ENCODE measurements at regions not wholly inside any gene's neighbourhood (a gene's known extent, or its start where the extent isn't known, plus 50 kb on each side); places are given as distances from the start of the nearest gene placed in this dataset.

GRCh38 chr1:37298769-37299168 is 175.6 kb upstream of the ZC3H12A start:
- H3K27me3 ChIP-seq (ENCODE audit: control insufficient read depth in 3 of 3, insufficient read depth in 3 of 3, low read length in 3 of 3), result peaks cover 28 to 71% (median 52%) of the 10 kb centered on the region in 3 donors
- no peaks in the 10 kb centered on the region for H3K36me3 ChIP-seq (ENCODE audit: control insufficient read depth in 3 of 3, insufficient read depth in 3 of 3, low read length in 3 of 3)
- H3K4me3 ChIP-seq (ENCODE audit: low read length in 3 of 3), result no peak overlapping the region
- no peak overlapping the region for H3K9ac ChIP-seq (ENCODE audit: low read depth in 1 of 3, low read length in 3 of 3)
- no peaks in the 10 kb centered on the region for H3K4me1 ChIP-seq (ENCODE audit: control insufficient read depth in 3 of 3, insufficient read depth in 3 of 3, low read length in 3 of 3)
- no peak overlapping the region for H3K27ac ChIP-seq (ENCODE audit: low read depth, low read length)
- no peaks in the 10 kb centered on the region for H3K9me3 ChIP-seq (ENCODE audit: control insufficient read depth in 3 of 3, low read length in 3 of 3)

GRCh38 chr1:37299216-37299615 is 175.2 kb upstream of the ZC3H12A start:
- H3K9ac ChIP-seq (ENCODE audit: low read depth in 1 of 3, low read length in 3 of 3), result no peak overlapping the region
- no peak overlapping the region for H3K4me3 ChIP-seq (ENCODE audit: low read length in 3 of 3)
- no peak overlapping the region for H3K27ac ChIP-seq (ENCODE audit: low read depth, low read length)
- H3K36me3 ChIP-seq (ENCODE audit: control insufficient read depth in 3 of 3, insufficient read depth in 3 of 3, low read length in 3 of 3), result no peaks in the 10 kb centered on the region
- no peaks in the 10 kb centered on the region for H3K4me1 ChIP-seq (ENCODE audit: control insufficient read depth in 3 of 3, insufficient read depth in 3 of 3, low read length in 3 of 3)
- peaks cover 25 to 71% (median 51%) of the 10 kb centered on the region in 3 donors for H3K27me3 ChIP-seq (ENCODE audit: control insufficient read depth in 3 of 3, insufficient read depth in 3 of 3, low read length in 3 of 3)
- no peaks in the 10 kb centered on the region for H3K9me3 ChIP-seq (ENCODE audit: control insufficient read depth in 3 of 3, low read length in 3 of 3)

- Histone ChIP-seq H3K27ac (ENCODE audit: low read depth, low read length) (no peak overlapping the region), H3K4me3 (ENCODE audit: low read length in 3 of 3) (no peak overlapping the region), H3K4me1 (ENCODE audit: control insufficient read depth in 3 of 3, insufficient read depth in 3 of 3, low read length in 3 of 3) (peaks cover 0 to 2% (median 0%) of the 10 kb centered on the region in 3 donors), H3K27me3 (ENCODE audit: control insufficient read depth in 3 of 3, insufficient read depth in 3 of 3, low read length in 3 of 3) (peaks cover 1 to 47% (median 36%) of the 10 kb centered on the region in 3 donors), H3K36me3 (ENCODE audit: control insufficient read depth in 3 of 3, insufficient read depth in 3 of 3, low read length in 3 of 3) (no peaks in the 10 kb centered on the region), H3K9ac (ENCODE audit: low read depth in 1 of 3, low read length in 3 of 3) (no peak overlapping the region), H3K9me3 (ENCODE audit: control insufficient read depth in 3 of 3, low read length in 3 of 3) (no peaks in the 10 kb centered on the region)
These were observed 170.4 kb upstream of the ZC3H12A start for GRCh38 chr1:37303884-37304574.

GRCh38 chr1:37305108-37305507 is 169.3 kb upstream of the ZC3H12A start:
- Histone ChIP-seq H3K4me3 (ENCODE audit: low read length in 3 of 3) (no peak overlapping the region), H3K27ac (ENCODE audit: low read depth, low read length) (no peak overlapping the region), H3K4me1 (ENCODE audit: control insufficient read depth in 3 of 3, insufficient read depth in 3 of 3, low read length in 3 of 3) (peaks cover 0 to 2% (median 0%) of the 10 kb centered on the region in 3 donors), H3K9me3 (ENCODE audit: control insufficient read depth in 3 of 3, low read length in 3 of 3) (no peaks in the 10 kb centered on the region), H3K36me3 (ENCODE audit: control insufficient read depth in 3 of 3, insufficient read depth in 3 of 3, low read length in 3 of 3) (no peaks in the 10 kb centered on the region), H3K27me3 (ENCODE audit: control insufficient read depth in 3 of 3, insufficient read depth in 3 of 3, low read length in 3 of 3) (peaks cover 5 to 44% (median 36%) of the 10 kb centered on the region in 3 donors), H3K9ac (ENCODE audit: low read depth in 1 of 3, low read length in 3 of 3) (no peak overlapping the region)

- H3K27me3 ChIP-seq (ENCODE audit: control insufficient read depth in 3 of 3, insufficient read depth in 3 of 3, low read length in 3 of 3), result peaks cover 5 to 40% (median 40%) of the 10 kb centered on the region in 3 donors
- no peaks in the 10 kb centered on the region for H3K36me3 ChIP-seq (ENCODE audit: control insufficient read depth in 3 of 3, insufficient read depth in 3 of 3, low read length in 3 of 3)
- peaks cover 0 to 2% (median 0%) of the 10 kb centered on the region in 3 donors for H3K4me1 ChIP-seq (ENCODE audit: control insufficient read depth in 3 of 3, insufficient read depth in 3 of 3, low read length in 3 of 3)
- H3K27ac ChIP-seq (ENCODE audit: low read depth, low read length), result no peak overlapping the region
- H3K9ac ChIP-seq (ENCODE audit: low read depth in 1 of 3, low read length in 3 of 3), result no peak overlapping the region
- H3K4me3 ChIP-seq (ENCODE audit: low read length in 3 of 3), result no peak overlapping the region
- no peaks in the 10 kb centered on the region for H3K9me3 ChIP-seq (ENCODE audit: control insufficient read depth in 3 of 3, low read length in 3 of 3)
These were observed 168.5 kb upstream of the ZC3H12A start for GRCh38 chr1:37305841-37306240.

GRCh38 chr1:37306461-37306860 is 167.9 kb upstream of the ZC3H12A start:
- Histone ChIP-seq H3K27ac (ENCODE audit: low read depth, low read length) (no peak overlapping the region), H3K9ac (ENCODE audit: low read depth in 1 of 3, low read length in 3 of 3) (no peak overlapping the region), H3K27me3 (ENCODE audit: control insufficient read depth in 3 of 3, insufficient read depth in 3 of 3, low read length in 3 of 3) (peaks cover 5 to 44% (median 35%) of the 10 kb centered on the region in 3 donors), H3K36me3 (ENCODE audit: control insufficient read depth in 3 of 3, insufficient read depth in 3 of 3, low read length in 3 of 3) (no peaks in the 10 kb centered on the region), H3K4me1 (ENCODE audit: control insufficient read depth in 3 of 3, insufficient read depth in 3 of 3, low read length in 3 of 3) (peaks cover 0 to 2% (median 0%) of the 10 kb centered on the region in 3 donors), H3K4me3 (ENCODE audit: low read length in 3 of 3) (no peak overlapping the region), H3K9me3 (ENCODE audit: control insufficient read depth in 3 of 3, low read length in 3 of 3) (no peaks in the 10 kb centered on the region)

GRCh38 chr1:37306871-37307270 is 167.5 kb upstream of the ZC3H12A start:
- Histone ChIP-seq H3K27ac (ENCODE audit: low read depth, low read length) (no peak overlapping the region), H3K9me3 (ENCODE audit: control insufficient read depth in 3 of 3, low read length in 3 of 3) (no peaks in the 10 kb centered on the region), H3K4me3 (ENCODE audit: low read length in 3 of 3) (no peak overlapping the region), H3K4me1 (ENCODE audit: control insufficient read depth in 3 of 3, insufficient read depth in 3 of 3, low read length in 3 of 3) (peaks cover 0 to 2% (median 0%) of the 10 kb centered on the region in 3 donors), H3K27me3 (ENCODE audit: control insufficient read depth in 3 of 3, insufficient read depth in 3 of 3, low read length in 3 of 3) (peaks cover 5 to 44% (median 32%) of the 10 kb centered on the region in 3 donors), H3K36me3 (ENCODE audit: control insufficient read depth in 3 of 3, insufficient read depth in 3 of 3, low read length in 3 of 3) (no peaks in the 10 kb centered on the region), H3K9ac (ENCODE audit: low read depth in 1 of 3, low read length in 3 of 3) (no peak overlapping the region)

GRCh38 chr1:37308031-37308960 is 166.1 kb upstream of the ZC3H12A start:
- Histone ChIP-seq H3K9me3 (ENCODE audit: control insufficient read depth in 3 of 3, low read length in 3 of 3) (no peaks in the 10 kb centered on the region), H3K4me3 (ENCODE audit: low read length in 3 of 3) (no peak overlapping the region), H3K36me3 (ENCODE audit: control insufficient read depth in 3 of 3, insufficient read depth in 3 of 3, low read length in 3 of 3) (no peaks in the 10 kb centered on the region), H3K9ac (ENCODE audit: low read depth in 1 of 3, low read length in 3 of 3) (no peak overlapping the region), H3K27ac (ENCODE audit: low read depth, low read length) (no peak overlapping the region), H3K27me3 (ENCODE audit: control insufficient read depth in 3 of 3, insufficient read depth in 3 of 3, low read length in 3 of 3) (peaks cover 18 to 43% (median 30%) of the 10 kb centered on the region in 3 donors), H3K4me1 (ENCODE audit: control insufficient read depth in 3 of 3, insufficient read depth in 3 of 3, low read length in 3 of 3) (peaks cover 0 to 2% (median 0%) of the 10 kb centered on the region in 3 donors)

- no peaks in the 10 kb centered on the region for H3K36me3 ChIP-seq (ENCODE audit: control insufficient read depth in 3 of 3, insufficient read depth in 3 of 3, low read length in 3 of 3)
- no peak overlapping the region for H3K9ac ChIP-seq (ENCODE audit: low read depth in 1 of 3, low read length in 3 of 3)
- no peak overlapping the region for H3K27ac ChIP-seq (ENCODE audit: low read depth, low read length)
- H3K27me3 ChIP-seq (ENCODE audit: control insufficient read depth in 3 of 3, insufficient read depth in 3 of 3, low read length in 3 of 3), result peaks cover 21 to 53% (median 29%) of the 10 kb centered on the region in 3 donors
- H3K4me1 ChIP-seq (ENCODE audit: control insufficient read depth in 3 of 3, insufficient read depth in 3 of 3, low read length in 3 of 3), result peaks cover 0 to 2% (median 0%) of the 10 kb centered on the region in 3 donors
- H3K4me3 ChIP-seq (ENCODE audit: low read length in 3 of 3), result no peak overlapping the region
- no peaks in the 10 kb centered on the region for H3K9me3 ChIP-seq (ENCODE audit: control insufficient read depth in 3 of 3, low read length in 3 of 3)
These were observed 164.8 kb upstream of the ZC3H12A start for GRCh38 chr1:37309574-37309973.

GRCh38 chr1:37310064-37310463 is 164.3 kb upstream of the ZC3H12A start:
- H3K27ac ChIP-seq (ENCODE audit: low read depth, low read length), result no peak overlapping the region

More at GRCh38 chr1:37310064-37310463, 164.3 kb upstream of the ZC3H12A start:
- H3K4me1 ChIP-seq (ENCODE audit: control insufficient read depth in 3 of 3, insufficient read depth in 3 of 3, low read length in 3 of 3), result peaks cover 0 to 2% (median 0%) of the 10 kb centered on the region in 3 donors
- H3K9ac ChIP-seq (ENCODE audit: low read depth in 1 of 3, low read length in 3 of 3), result no peak overlapping the region
- H3K27me3 ChIP-seq (ENCODE audit: control insufficient read depth in 3 of 3, insufficient read depth in 3 of 3, low read length in 3 of 3), result peaks cover 21 to 58% (median 33%) of the 10 kb centered on the region in 3 donors
- H3K4me3 ChIP-seq (ENCODE audit: low read length in 3 of 3), result no peak overlapping the region
- H3K36me3 ChIP-seq (ENCODE audit: control insufficient read depth in 3 of 3, insufficient read depth in 3 of 3, low read length in 3 of 3), result no peaks in the 10 kb centered on the region
- no peaks in the 10 kb centered on the region for H3K9me3 ChIP-seq (ENCODE audit: control insufficient read depth in 3 of 3, low read length in 3 of 3)
